ENCODE measurements at regions not wholly inside any gene's neighbourhood (a gene's known extent, or its start where the extent isn't known, plus 50 kb on each side); places are given as distances from the start of the nearest gene placed in this dataset.
A peak's percentile ranks its signal among the peaks of the same experiment; 100 is the strongest.

- DNase-seq (no peak), ATAC-seq (no peak)
- intact Hi-C loops (cut with DNase I): no loop called here
- H3K4me3 ChIP-seq: no peak overlapping the region
- H3K9me3 ChIP-seq: no peaks in the 10 kb centered on the region
- no peaks in the 10 kb centered on the region for H3K4me1 ChIP-seq
- no peaks in the 10 kb centered on the region for H3K36me3 ChIP-seq
- H3K27me3 ChIP-seq: no peaks in the 10 kb centered on the region
- no peak overlapping the region for H3K27ac ChIP-seq
- no peak for TF ChIP-seq CTCF (IDR thresholded peaks at IDR 0.05)
Measured at GRCh38 chr6:90953405-90954161, 366.7 kb upstream of the MAP3K7 start.

GRCh38 chr6:90952176-90952575 lies 365.3 kb upstream of the MAP3K7 start:
- H3K27me3 ChIP-seq: no peaks in the 10 kb centered on the region
- no peaks in the 10 kb centered on the region for H3K9me3 ChIP-seq
- no peaks in the 10 kb centered on the region for H3K4me1 ChIP-seq
- no peak overlapping the region for H3K4me3 ChIP-seq
- no peak for ATAC-seq
- no peaks in the 10 kb centered on the region for H3K36me3 ChIP-seq
- DNase-seq: no peak
- H3K27ac ChIP-seq: no peak overlapping the region
- no peak for TF ChIP-seq CTCF (IDR thresholded peaks at IDR 0.05)
- intact Hi-C loops (cut with DNase I): no loop called here

GRCh38 chr6:90948540-90948939 lies 361.7 kb upstream of the MAP3K7 start:
- H3K27ac ChIP-seq: no peak overlapping the region
- ATAC-seq: no peak
- no peaks in the 10 kb centered on the region for H3K4me1 ChIP-seq
- no peak overlapping the region for H3K4me3 ChIP-seq
- intact Hi-C loops (cut with DNase I): no loop called here
- no peak for TF ChIP-seq CTCF (IDR thresholded peaks at IDR 0.05)
- no peaks in the 10 kb centered on the region for H3K9me3 ChIP-seq
- H3K27me3 ChIP-seq: no peaks in the 10 kb centered on the region
- peak; percentile 58 for DNase-seq
- no peaks in the 10 kb centered on the region for H3K36me3 ChIP-seq

GRCh38 chr6:90947184-90948064 lies 360.6 kb upstream of the MAP3K7 start:
- DNase-seq (peak; percentile 47), ATAC-seq (peak; percentile 49)
- Histone ChIP-seq H3K27ac (no peak overlapping the region), H3K27me3 (no peaks in the 10 kb centered on the region), H3K4me3 (no peak overlapping the region), H3K9me3 (no peaks in the 10 kb centered on the region), H3K4me1 (no peaks in the 10 kb centered on the region), H3K36me3 (no peaks in the 10 kb centered on the region)
- intact Hi-C loops (cut with DNase I): no loop called here
- no peak for TF ChIP-seq CTCF (IDR thresholded peaks at IDR 0.05)

- no peak for ATAC-seq
- DNase-seq: no peak
- H3K27ac ChIP-seq: no peak overlapping the region
- intact Hi-C loops (cut with DNase I): no loop called here
- no peaks in the 10 kb centered on the region for H3K9me3 ChIP-seq
- no peaks in the 10 kb centered on the region for H3K36me3 ChIP-seq
- H3K27me3 ChIP-seq: no peaks in the 10 kb centered on the region
- TF ChIP-seq CTCF (IDR thresholded peaks at IDR 0.05): no peak
- no peaks in the 10 kb centered on the region for H3K4me1 ChIP-seq
- H3K4me3 ChIP-seq: no peak overlapping the region
Measured at GRCh38 chr6:90941885-90942284, 355.0 kb upstream of the MAP3K7 start.

Measured in upper lobe of right lung (tissue), 1 donor.